DND-41 (cell line): ENCODE measurements at regions not wholly inside any gene's neighbourhood (a gene's known extent, or its start where the extent isn't known, plus 50 kb on each side); places are given as distances from the start of the nearest gene placed in this dataset.
"Not testable (repeated sequence)": the region's sequence is repeated elsewhere in the genome, so short reads cannot be mapped to it uniquely, and the experiment has no call there.

Experiments
- ATAC-seq: fragments of 200-7000 bp; cut with Tn5 transposase; 3 replicates; pipeline ENCODE4 v1.9.1; 2021; ENCODE audit warnings: low read depth; ENCODE audit not compliant: insufficient read depth
- DNase-seq: peaks from one replicate; pipeline ENCODE4 v3.0.0-alpha.2; 2020
- H2AFZ ChIP-seq: 2 replicates; pipeline ENCODE4 v1.6.0; 2012; ENCODE audit warnings: low read depth, low read length
- H3K27ac ChIP-seq: 2 replicates; pipeline ENCODE4 v1.5.1; 2012; ENCODE audit warnings: low read length, inconsistent platforms
- H3K27me3 ChIP-seq: fragments of 200-600 bp; sonication (generic); 2 replicates; pipeline ENCODE4 v1.6.0; 2012; ENCODE audit warnings: low read length, mild to moderate bottlenecking, inconsistent platforms; ENCODE audit not compliant: insufficient read depth, poor library complexity
- H3K36me3 ChIP-seq: 2 replicates; pipeline ENCODE4 v1.5.1; 2012; ENCODE audit warnings: low read length, inconsistent platforms; ENCODE audit not compliant: insufficient read depth
- H3K4me1 ChIP-seq: 2 replicates; pipeline ENCODE4 v1.5.1; 2012; ENCODE audit warnings: mild to moderate bottlenecking, low read length; ENCODE audit not compliant: insufficient read depth
- H3K4me2 ChIP-seq: 2 replicates; pipeline ENCODE4 v1.6.0; 2012; ENCODE audit warnings: mild to moderate bottlenecking, moderate library complexity, low read length, inconsistent platforms; ENCODE audit not compliant: insufficient read depth
- H3K4me3 ChIP-seq, 2 experiments: fragments of 200-600 bp in 1 of 2; shearing (Covaris generic) in 1 of 2; 2 replicates each; pipeline ENCODE4 v1.5.1; 2012 to 2016; ENCODE audit warnings: inconsistent platforms in 2 of 2, low read length in 2 of 2, mild to moderate bottlenecking in 2 of 2, low read depth in 1 of 2, moderate library complexity in 1 of 2
- H3K79me2 ChIP-seq: 2 replicates; pipeline ENCODE4 v1.6.0; 2012; ENCODE audit warnings: low read length, inconsistent platforms; ENCODE audit not compliant: insufficient read depth
- H3K9ac ChIP-seq: 2 replicates; pipeline ENCODE4 v1.6.0; 2012; ENCODE audit warnings: low read depth, mild to moderate bottlenecking, inconsistent platforms, low read length, moderate library complexity
- H3K9me3 ChIP-seq: 2 replicates; pipeline ENCODE4 v1.5.1; 2012; ENCODE audit warnings: low read length, moderate library complexity, mild to moderate bottlenecking, inconsistent platforms; ENCODE audit not compliant: insufficient read depth, severe bottlenecking
- H4K20me1 ChIP-seq: 2 replicates; pipeline ENCODE4 v1.6.0; 2012; ENCODE audit warnings: low read length; ENCODE audit not compliant: insufficient read depth
- CTCF ChIP-seq: IDR thresholded peaks from 2 replicates; pipeline ENCODE4 v1.5.1; 2012; ENCODE audit warnings: borderline replicate concordance, low read length, moderate library complexity, mild to moderate bottlenecking; ENCODE audit not compliant: poor library complexity, severe bottlenecking; ENCODE audit errors: extremely low read depth
- EZH2 ChIP-seq: IDR thresholded peaks from 3 replicates; pipeline ENCODE4 v1.6.1; 2012; ENCODE audit warnings: borderline replicate concordance, low read depth, mild to moderate bottlenecking, moderate library complexity, low read length, inconsistent platforms; ENCODE audit not compliant: severe bottlenecking

- H3K4me1 ChIP-seq: no peaks in the 10 kb centered on the region
- H2AFZ ChIP-seq: no peak overlapping the region
- no peaks in the 10 kb centered on the region for H4K20me1 ChIP-seq
- TF ChIP-seq CTCF (no peak), EZH2 (no peak)
- no peak overlapping the region for H3K27ac ChIP-seq
- no peaks in the 10 kb centered on the region for H3K9me3 ChIP-seq
- H3K27me3 ChIP-seq: no peaks in the 10 kb centered on the region
- no peak for DNase-seq
- no peak overlapping the region for H3K4me3 ChIP-seq
- ATAC-seq: no peak
- no peak overlapping the region for H3K4me2 ChIP-seq
- H3K9ac ChIP-seq: no peak overlapping the region
- no peaks in the 10 kb centered on the region for H3K79me2 ChIP-seq
- H3K36me3 ChIP-seq: no peaks in the 10 kb centered on the region
Observed at GRCh38 chr3:144810160-144810559, 838.5 kb downstream of the DIPK2A start.

GRCh38 chr3:144815655-144816054, 844.0 kb downstream of the DIPK2A start:
- no peak for TF ChIP-seq CTCF
- TF ChIP-seq EZH2: no peak
- H3K27ac ChIP-seq: no peak overlapping the region
- ATAC-seq: no peak

GRCh38 chr3:144816323-144816722, 844.7 kb downstream of the DIPK2A start:
- no peaks in the 10 kb centered on the region for H4K20me1 ChIP-seq
- H2AFZ ChIP-seq: no peak overlapping the region
- DNase-seq (no peak), ATAC-seq (no peak)
- H3K4me2 ChIP-seq: no peak overlapping the region
- no peaks in the 10 kb centered on the region for H3K9me3 ChIP-seq
- TF ChIP-seq EZH2: no peak
- TF ChIP-seq CTCF: no peak
- no peaks in the 10 kb centered on the region for H3K36me3 ChIP-seq
- no peaks in the 10 kb centered on the region for H3K4me1 ChIP-seq
- H3K9ac ChIP-seq: no peak overlapping the region
- H3K27ac ChIP-seq: no peak overlapping the region
- H3K79me2 ChIP-seq: no peaks in the 10 kb centered on the region
- no peaks in the 10 kb centered on the region for H3K27me3 ChIP-seq
- H3K4me3 ChIP-seq: no peak overlapping the region

More at GRCh38 chr3:144815655-144816054, 844.0 kb downstream of the DIPK2A start:
- Histone ChIP-seq H4K20me1 (no peaks in the 10 kb centered on the region), H3K9ac (no peak overlapping the region), H3K36me3 (no peaks in the 10 kb centered on the region), H3K4me1 (no peaks in the 10 kb centered on the region), H3K79me2 (no peaks in the 10 kb centered on the region), H3K4me2 (no peak overlapping the region), H3K27me3 (no peaks in the 10 kb centered on the region), H2AFZ (no peak overlapping the region), H3K9me3 (no peaks in the 10 kb centered on the region), H3K4me3 (no peak overlapping the region)
- DNase-seq: no peak

- Histone ChIP-seq H3K27ac (no peak overlapping the region), H3K4me3 (no peak overlapping the region), H3K4me2 (no peak overlapping the region), H3K4me1 (no peaks in the 10 kb centered on the region), H3K79me2 (no peaks in the 10 kb centered on the region), H3K36me3 (no peaks in the 10 kb centered on the region), H3K9me3 (no peaks in the 10 kb centered on the region), H3K9ac (no peak overlapping the region), H3K27me3 (no peaks in the 10 kb centered on the region), H2AFZ (no peak overlapping the region), H4K20me1 (no peaks in the 10 kb centered on the region)
- ATAC-seq (no peak), DNase-seq (no peak)
- TF ChIP-seq CTCF (no peak), EZH2 (no peak)
Observed at GRCh38 chr3:144818973-144819372, 847.4 kb downstream of the DIPK2A start.

- not testable (repeated sequence) for H3K27ac ChIP-seq, DNase-seq, H2AFZ ChIP-seq, H3K4me3 ChIP-seq, H4K20me1 ChIP-seq, H3K79me2 ChIP-seq, ATAC-seq, H3K36me3 ChIP-seq, H3K27me3 ChIP-seq, H3K9ac ChIP-seq, H3K9me3 ChIP-seq, H3K4me1 ChIP-seq, H3K4me2 ChIP-seq
Observed at GRCh38 chr3:144820232-144820631, 848.6 kb downstream of the DIPK2A start.
